ENCODE measurements at regions not wholly inside any gene's neighbourhood (a gene's known extent, or its start where the extent isn't known, plus 50 kb on each side); places are given as distances from the start of the nearest gene placed in this dataset.

- TF ChIP-seq POLR2A (IDR thresholded peaks at IDR 0.05; ENCODE audit: low read depth, low read length), result no peak
Observed at GRCh38 chrY:15577886-15578285, 1053.6 kb downstream of the NLGN4Y start.

GRCh38 chrY:15578761-15579160, 1054.4 kb downstream of the NLGN4Y start:
- TF ChIP-seq POLR2A (IDR thresholded peaks at IDR 0.05; ENCODE audit: low read depth, low read length), result no peak
- FAIRE-seq (no peak), DNase-seq (ENCODE audit: insufficient read length, low spot score) (no peak)

More at GRCh38 chrY:15577886-15578285, 1053.6 kb downstream of the NLGN4Y start:
- DNase-seq (ENCODE audit: insufficient read length, low spot score), result no peak
- FAIRE-seq, result no peak

- TF ChIP-seq POLR2A (IDR thresholded peaks at IDR 0.05; ENCODE audit: low read depth, low read length), result no peak
- DNase-seq (ENCODE audit: insufficient read length, low spot score) (no peak), FAIRE-seq (no peak)
Observed at GRCh38 chrY:15579245-15579644, 1054.9 kb downstream of the NLGN4Y start.

- FAIRE-seq (no peak), DNase-seq (ENCODE audit: insufficient read length, low spot score) (no peak)
- no peak for TF ChIP-seq POLR2A (IDR thresholded peaks at IDR 0.05; ENCODE audit: low read depth, low read length)
Observed at GRCh38 chrY:15583111-15583510, 1058.8 kb downstream of the NLGN4Y start.

GRCh38 chrY:15592957-15593356, 1068.6 kb downstream of the NLGN4Y start:
- FAIRE-seq (no peak), DNase-seq (ENCODE audit: insufficient read length, low spot score) (no peak)
- TF ChIP-seq POLR2A (IDR thresholded peaks at IDR 0.05; ENCODE audit: low read depth, low read length), result no peak

- no peak for FAIRE-seq
- no peak for TF ChIP-seq POLR2A (IDR thresholded peaks at IDR 0.05; ENCODE audit: low read depth, low read length)
- DNase-seq (ENCODE audit: insufficient read length, low spot score), result no peak
Observed at GRCh38 chrY:15593476-15594160, 1069.3 kb downstream of the NLGN4Y start.

- DNase-seq (ENCODE audit: insufficient read length, low spot score), result no peak
- no peak for FAIRE-seq
- no peak for TF ChIP-seq POLR2A (IDR thresholded peaks at IDR 0.05; ENCODE audit: low read depth, low read length)
Observed at GRCh38 chrY:15594179-15594578, 1069.8 kb downstream of the NLGN4Y start.

GRCh38 chrY:15600565-15600964, 1076.2 kb downstream of the NLGN4Y start:
- DNase-seq (ENCODE audit: insufficient read length, low spot score), result no peak
- TF ChIP-seq POLR2A (IDR thresholded peaks at IDR 0.05; ENCODE audit: low read depth, low read length), result no peak
- no peak for FAIRE-seq

GRCh38 chrY:15624370-15624769, 1100.0 kb downstream of the NLGN4Y start:
- no peak for DNase-seq (ENCODE audit: insufficient read length, low spot score)
- TF ChIP-seq POLR2A (IDR thresholded peaks at IDR 0.05; ENCODE audit: low read depth, low read length), result no peak
- no peak for FAIRE-seq

GRCh38 chrY:15624928-15625327, 1100.6 kb downstream of the NLGN4Y start:
- no peak for TF ChIP-seq POLR2A (IDR thresholded peaks at IDR 0.05; ENCODE audit: low read depth, low read length)
- FAIRE-seq, result no peak

GRCh38 chrY:15648198-15648597, 1123.9 kb downstream of the NLGN4Y start:
- FAIRE-seq (no peak), DNase-seq (ENCODE audit: insufficient read length, low spot score) (no peak)
- no peak for TF ChIP-seq POLR2A (IDR thresholded peaks at IDR 0.05; ENCODE audit: low read depth, low read length)

More at GRCh38 chrY:15624928-15625327, 1100.6 kb downstream of the NLGN4Y start:
- DNase-seq (ENCODE audit: insufficient read length, low spot score), result no peak

- no peak for DNase-seq (ENCODE audit: insufficient read length, low spot score)
- FAIRE-seq, result no peak
- TF ChIP-seq POLR2A (IDR thresholded peaks at IDR 0.05; ENCODE audit: low read depth, low read length), result no peak
Observed at GRCh38 chrY:15650056-15650455, 1125.7 kb downstream of the NLGN4Y start.

- no peak for FAIRE-seq
Observed at GRCh38 chrY:15688531-15688930, 1164.2 kb downstream of the NLGN4Y start.

GRCh38 chrY:15689994-15690393, 1165.7 kb downstream of the NLGN4Y start:
- no peak for DNase-seq (ENCODE audit: insufficient read length, low spot score)

More at GRCh38 chrY:15688531-15688930, 1164.2 kb downstream of the NLGN4Y start:
- TF ChIP-seq POLR2A (IDR thresholded peaks at IDR 0.05; ENCODE audit: low read depth, low read length), result no peak
- no peak for DNase-seq (ENCODE audit: insufficient read length, low spot score)

GRCh38 chrY:15702131-15702530, 1177.8 kb downstream of the NLGN4Y start:
- TF ChIP-seq POLR2A (IDR thresholded peaks at IDR 0.05; ENCODE audit: low read depth, low read length), result no peak
- FAIRE-seq, result no peak
- DNase-seq (ENCODE audit: insufficient read length, low spot score), result no peak

More at GRCh38 chrY:15689994-15690393, 1165.7 kb downstream of the NLGN4Y start:
- no peak for TF ChIP-seq POLR2A (IDR thresholded peaks at IDR 0.05; ENCODE audit: low read depth, low read length)
- no peak for FAIRE-seq
